ENCODE measurements at regions not wholly inside any gene's neighbourhood (a gene's known extent, or its start where the extent isn't known, plus 50 kb on each side); places are given as distances from the start of the nearest gene placed in this dataset.

- TF ChIP-seq CTCF (IDR thresholded peaks at IDR 0.05) (no peak), POLR2A (IDR thresholded peaks at IDR 0.05) (no peak)
These were observed 298.8 kb upstream of the FANCL start for GRCh38 chr2:58539973-58540372.
